ENCODE measurements at regions not wholly inside any gene's neighbourhood (a gene's known extent, or its start where the extent isn't known, plus 50 kb on each side); places are given as distances from the start of the nearest gene placed in this dataset.

DNA sequence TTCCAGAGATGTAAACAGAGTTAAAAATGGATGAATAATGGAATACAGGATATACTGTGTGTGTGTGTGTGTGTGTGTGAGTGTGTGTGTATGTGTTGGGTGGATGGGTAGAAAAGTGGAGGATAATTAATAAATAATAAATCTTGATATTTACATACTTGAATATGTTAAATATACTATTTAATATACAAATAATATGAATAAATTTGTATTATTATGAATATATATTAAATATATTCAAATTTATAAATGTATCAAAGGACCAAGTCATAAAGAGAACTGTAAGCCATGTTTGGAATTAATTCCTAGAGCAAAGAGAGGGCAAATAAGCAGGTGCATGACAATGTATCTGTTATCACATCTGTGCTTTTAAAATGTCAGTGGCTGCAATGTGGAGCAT is 225.3 kb downstream of the ALG10B start:
- TF ChIP-seq, protein P1, sequence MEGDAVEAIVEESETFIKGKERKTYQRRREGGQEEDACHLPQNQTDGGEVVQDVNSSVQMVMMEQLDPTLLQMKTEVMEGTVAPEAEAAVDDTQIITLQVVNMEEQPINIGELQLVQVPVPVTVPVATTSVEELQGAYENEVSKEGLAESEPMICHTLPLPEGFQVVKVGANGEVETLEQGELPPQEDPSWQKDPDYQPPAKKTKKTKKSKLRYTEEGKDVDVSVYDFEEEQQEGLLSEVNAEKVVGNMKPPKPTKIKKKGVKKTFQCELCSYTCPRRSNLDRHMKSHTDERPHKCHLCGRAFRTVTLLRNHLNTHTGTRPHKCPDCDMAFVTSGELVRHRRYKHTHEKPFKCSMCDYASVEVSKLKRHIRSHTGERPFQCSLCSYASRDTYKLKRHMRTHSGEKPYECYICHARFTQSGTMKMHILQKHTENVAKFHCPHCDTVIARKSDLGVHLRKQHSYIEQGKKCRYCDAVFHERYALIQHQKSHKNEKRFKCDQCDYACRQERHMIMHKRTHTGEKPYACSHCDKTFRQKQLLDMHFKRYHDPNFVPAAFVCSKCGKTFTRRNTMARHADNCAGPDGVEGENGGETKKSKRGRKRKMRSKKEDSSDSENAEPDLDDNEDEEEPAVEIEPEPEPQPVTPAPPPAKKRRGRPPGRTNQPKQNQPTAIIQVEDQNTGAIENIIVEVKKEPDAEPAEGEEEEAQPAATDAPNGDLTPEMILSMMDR (IDR thresholded peaks at IDR 0.05; ENCODE audit: insufficient read depth, low read length, poor library complexity, severe bottlenecking) = no peak
- DNase-seq (ENCODE audit: extremely low read depth, insufficient read length) = no peak
- Histone ChIP-seq H3K36me3 (ENCODE audit: control insufficient read depth, insufficient read depth, low read length) (no peaks in the 10 kb centered on the region), H3K27me3 (replicated peaks; ENCODE audit: control insufficient read depth, insufficient read depth, low read length) (no peaks in the 10 kb centered on the region), H3K4me3 (replicated peaks; ENCODE audit: low read depth, low read length) (no peak overlapping the region)

DNA sequence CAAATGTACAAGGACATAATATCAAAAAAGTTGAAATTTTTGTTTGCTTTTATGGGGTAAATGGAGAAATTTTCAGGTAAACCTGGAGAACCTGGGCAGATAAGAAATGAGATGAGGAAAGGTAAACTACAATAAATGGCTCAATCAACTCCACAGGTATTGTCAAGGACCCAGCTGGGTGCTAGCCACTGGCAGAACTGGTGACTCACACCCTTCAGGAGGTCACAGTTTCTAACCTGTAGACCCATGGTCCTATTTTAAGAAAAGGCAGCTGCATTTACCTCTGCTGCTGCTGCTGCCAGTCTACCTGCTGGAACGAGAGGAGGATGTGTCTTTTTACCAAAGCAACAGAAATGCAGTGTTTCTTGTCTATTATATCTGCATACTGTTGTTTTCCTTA is 226.6 kb downstream of the ALG10B start:
- no peak overlapping the region for H3K4me3 ChIP-seq (replicated peaks; ENCODE audit: low read depth, low read length)
- no peak for DNase-seq (ENCODE audit: extremely low read depth, insufficient read length)
- H3K27me3 ChIP-seq (replicated peaks; ENCODE audit: control insufficient read depth, insufficient read depth, low read length) = no peaks in the 10 kb centered on the region
- TF ChIP-seq, protein P1 (IDR thresholded peaks at IDR 0.05; ENCODE audit: insufficient read depth, low read length, poor library complexity, severe bottlenecking) = no peak
- no peaks in the 10 kb centered on the region for H3K36me3 ChIP-seq (ENCODE audit: control insufficient read depth, insufficient read depth, low read length)

DNA sequence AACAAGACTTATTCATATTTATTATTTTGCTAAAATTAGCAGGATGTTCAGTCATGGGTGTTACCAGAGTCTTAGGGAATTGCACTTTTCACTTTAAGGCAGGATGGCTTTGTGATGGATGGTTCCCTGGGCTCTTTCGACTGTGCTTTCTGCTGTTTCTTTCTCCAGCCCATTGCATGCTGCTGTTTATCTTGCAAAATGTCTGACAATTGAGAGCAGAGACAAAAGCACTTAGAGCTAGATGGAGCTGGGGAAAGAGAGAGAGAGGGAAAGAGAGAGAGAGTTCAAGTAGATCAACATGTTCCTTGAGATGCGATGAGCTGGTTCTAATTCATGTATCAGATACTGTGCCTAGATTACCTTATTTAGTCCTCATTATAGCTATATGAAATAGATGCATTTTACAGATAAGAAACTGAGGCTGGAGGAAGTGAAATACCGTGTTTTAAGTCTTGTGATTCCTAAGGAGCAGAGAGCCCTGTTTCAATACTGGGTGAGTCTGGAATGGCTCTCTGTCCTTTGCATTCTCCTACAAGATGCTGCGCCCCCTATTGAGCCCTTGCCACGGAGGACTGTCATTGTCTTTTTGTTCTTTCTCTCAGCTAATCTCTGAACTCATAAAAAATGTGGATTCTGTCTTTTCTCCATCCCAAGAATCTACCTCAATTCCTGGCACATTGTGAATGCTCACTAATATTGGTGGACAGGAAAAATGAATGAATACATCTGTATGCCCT is 227.9 kb downstream of the ALG10B start:
- Histone ChIP-seq H3K27me3 (replicated peaks; ENCODE audit: control insufficient read depth, insufficient read depth, low read length) (no peaks in the 10 kb centered on the region), H3K4me3 (replicated peaks; ENCODE audit: low read depth, low read length) (no peak overlapping the region), H3K36me3 (ENCODE audit: control insufficient read depth, insufficient read depth, low read length) (no peaks in the 10 kb centered on the region)
- no peak for DNase-seq (ENCODE audit: extremely low read depth, insufficient read length)
- TF ChIP-seq, protein P1 (IDR thresholded peaks at IDR 0.05; ENCODE audit: insufficient read depth, low read length, poor library complexity, severe bottlenecking) = peak; percentile 24

DNA sequence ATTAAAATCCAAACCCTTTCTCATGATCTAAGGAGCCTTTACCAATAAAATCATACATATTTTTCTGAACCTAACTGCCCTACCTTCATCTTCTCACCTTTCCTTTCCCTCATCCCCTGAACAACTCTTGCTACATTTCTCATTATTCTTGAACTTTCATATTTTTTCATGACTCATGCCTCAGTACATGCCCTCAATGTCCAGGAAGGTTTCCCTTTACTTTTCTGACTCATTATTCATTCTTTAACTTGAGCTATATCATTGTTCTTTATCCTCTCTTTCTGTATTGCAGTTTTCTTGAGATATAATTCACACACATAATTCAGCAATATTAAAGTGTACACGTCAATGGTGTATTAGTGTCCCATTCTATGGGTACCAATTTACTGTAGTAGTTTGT is 231.0 kb downstream of the ALG10B start:
- no peaks in the 10 kb centered on the region for H3K27me3 ChIP-seq (replicated peaks; ENCODE audit: control insufficient read depth, insufficient read depth, low read length)
- H3K36me3 ChIP-seq (ENCODE audit: control insufficient read depth, insufficient read depth, low read length) = no peaks in the 10 kb centered on the region
- no peak for DNase-seq (ENCODE audit: extremely low read depth, insufficient read length)
- H3K4me3 ChIP-seq (replicated peaks; ENCODE audit: low read depth, low read length) = no peak overlapping the region
- TF ChIP-seq, protein P1 (IDR thresholded peaks at IDR 0.05; ENCODE audit: insufficient read depth, low read length, poor library complexity, severe bottlenecking) = no peak

DNA sequence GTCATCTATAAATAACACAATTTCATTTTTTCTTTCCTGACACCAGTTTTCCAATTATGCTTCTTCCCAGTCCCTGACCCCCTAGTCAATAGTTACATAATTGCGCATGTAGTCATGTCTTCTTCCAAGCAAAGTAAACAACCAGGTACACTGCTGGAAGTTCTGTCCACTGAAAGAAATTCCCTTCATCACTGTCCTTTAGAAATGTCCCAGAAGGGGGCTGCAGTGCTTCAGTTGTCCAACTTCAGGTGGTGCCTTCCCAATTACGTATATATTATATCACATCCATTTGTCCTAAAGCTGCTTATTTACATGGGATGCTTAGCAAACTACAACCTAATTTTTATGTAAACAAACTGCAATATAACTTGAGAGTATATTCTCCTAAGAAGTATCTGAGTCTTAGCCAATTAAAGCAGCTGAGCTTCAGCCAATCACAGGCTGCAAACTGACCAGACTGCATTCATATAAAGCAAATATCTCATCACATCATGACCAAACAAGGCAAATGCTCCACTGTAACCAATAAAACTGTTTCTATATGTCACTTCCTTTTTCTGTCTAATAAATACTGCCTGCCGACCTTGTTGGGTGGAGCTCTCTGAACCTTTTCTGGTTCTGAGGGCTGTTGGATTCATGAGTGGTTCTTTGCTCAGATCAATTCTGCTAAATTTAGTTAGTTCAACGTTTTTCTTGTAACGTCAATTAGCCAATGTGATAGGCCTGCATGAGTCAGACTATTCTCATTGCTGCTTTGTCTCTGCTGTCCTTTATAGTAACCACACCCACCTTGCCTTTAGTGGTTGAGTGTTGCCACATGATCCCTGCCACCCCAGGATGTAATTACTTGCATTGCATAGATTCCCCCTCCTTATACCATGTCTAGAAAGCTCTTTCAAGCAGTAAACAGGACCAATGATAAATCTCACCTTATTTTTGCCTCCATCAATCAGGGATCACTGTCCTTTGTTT is 239.3 kb downstream of the ALG10B start:
- no peak overlapping the region for H3K4me3 ChIP-seq (replicated peaks; ENCODE audit: low read depth, low read length)

More for the DNA sequence above, 239.3 kb downstream of the ALG10B start:
- Histone ChIP-seq H3K36me3 (ENCODE audit: control insufficient read depth, insufficient read depth, low read length) (no peaks in the 10 kb centered on the region), H3K27me3 (replicated peaks; ENCODE audit: control insufficient read depth, insufficient read depth, low read length) (no peaks in the 10 kb centered on the region)
- no peak for DNase-seq (ENCODE audit: extremely low read depth, insufficient read length)
- TF ChIP-seq, protein P1 (IDR thresholded peaks at IDR 0.05; ENCODE audit: insufficient read depth, low read length, poor library complexity, severe bottlenecking) = no peak
